CD4-positive, alpha-beta T cell (primary cell): ENCODE measurements at regions not wholly inside any gene's neighbourhood (a gene's known extent, or its start where the extent isn't known, plus 50 kb on each side); places are given as distances from the start of the nearest gene placed in this dataset.
A peak's percentile ranks its signal among the peaks of the same experiment; 100 is the strongest.

Source experiments
- ATAC-seq: fragments of 200-7000 bp; cut with Tn5 transposase; one replicate; pipeline ENCODE4 v1.10.0; 2022; ENCODE audit warnings: mild to moderate bottlenecking; ENCODE audit not compliant: poor library complexity
- CTCF ChIA-PET: fragments of 350-600 bp; sonication (Branson Sonifier 250); formaldehyde crosslinking; loops from one replicate; lab custom pipeline; 2021; ENCODE audit warnings: antibody characterized with exemption, inconsistent platforms; lab: Charles Lee
- POLR2A ChIA-PET: fragments of 350-600 bp; sonication (Branson Sonifier 250); formaldehyde crosslinking; loops from one replicate; lab custom pipeline; 2021; ENCODE audit warnings: antibody characterized with exemption, inconsistent platforms; lab: Charles Lee
- DNase-seq, 14 experiments: peaks; one replicate each; pipeline ENCODE4 v3.0.0-alpha.2; 2013 to 2020; ENCODE audit warnings: mixed read lengths in 2 of 14
- H3K27ac ChIP-seq, 2 donors: one replicate each; pipeline versions ENCODE4 v1.5.1 to v1.7.0; 2013; ENCODE audit warnings: low read length in 2 of 2, low read depth in 1 of 2, mild to moderate bottlenecking in 1 of 2
- H3K27me3 ChIP-seq, 2 experiments: 1 replicate in 1 of 2; 2 replicates in 1 of 2; pipeline versions ENCODE4 v1.6.1 to v1.7.0; 2013; ENCODE audit warnings: low read length in 2 of 2, control low read depth in 1 of 2, mild to moderate bottlenecking in 1 of 2, moderate library complexity in 1 of 2; ENCODE audit not compliant: insufficient read depth in 2 of 2, control insufficient read depth in 1 of 2
- H3K36me3 ChIP-seq: one replicate; pipeline ENCODE4 v1.6.1; 2013; ENCODE audit warnings: low read length, control low read depth; ENCODE audit not compliant: insufficient read depth
- H3K4me1 ChIP-seq: one replicate; pipeline ENCODE4 v1.6.1; 2013; ENCODE audit warnings: low read length, control low read depth; ENCODE audit not compliant: insufficient read depth
- H3K4me3 ChIP-seq: one replicate; pipeline ENCODE4 v1.5.1; 2013; ENCODE audit warnings: mild to moderate bottlenecking, low read length, moderate library complexity
- H3K9me3 ChIP-seq, 2 experiments: 1 replicate in 1 of 2; 2 replicates in 1 of 2; pipeline versions ENCODE4 v1.6.1 to v1.7.0; 2013; ENCODE audit warnings: low read length in 2 of 2, mild to moderate bottlenecking in 2 of 2, control low read depth in 1 of 2, moderate library complexity in 1 of 2; ENCODE audit not compliant: control insufficient read depth in 1 of 2, insufficient read depth in 1 of 2
- H3K27ac Mint-ChIP-seq: one replicate; pipeline ENCODE4 v1.8.0; 2020; ENCODE audit warnings: mixed read lengths
- H3K27me3 Mint-ChIP-seq: one replicate; pipeline ENCODE4 v1.8.0; 2021; ENCODE audit warnings: mixed read lengths
- H3K36me3 Mint-ChIP-seq: one replicate; pipeline ENCODE4 v1.8.0; 2021; ENCODE audit warnings: low read depth, mixed read lengths
- H3K4me1 Mint-ChIP-seq: one replicate; pipeline ENCODE4 v1.8.0; 2021; ENCODE audit warnings: low read depth, mixed read lengths
- H3K4me3 Mint-ChIP-seq: one replicate; pipeline ENCODE4 v1.8.0; 2020; ENCODE audit warnings: mild to moderate bottlenecking, mixed read lengths
- H3K9me3 Mint-ChIP-seq: one replicate; pipeline ENCODE4 v1.8.0; 2020; ENCODE audit warnings: mixed read lengths
- CTCF ChIP-seq: fragments of 200-600 bp; IDR thresholded peaks from one replicate; pipeline ENCODE4 v1.8.0; 2022; ENCODE audit warnings: antibody characterized with exemption, mild to moderate bottlenecking
- intact Hi-C, 2 experiments: fragments of 100-400 bp; cut with DNase I in 1 of 2; cut with micrococcal nuclease in 1 of 2; formaldehyde crosslinking; loops; one replicate each; pipeline versions ENCODE4 v1.15.1 to v1.9.0; 2023 to 2025; cut with DNase I, micrococcal nuclease

GRCh38 chr4:8744083-8744805 lies 127.4 kb downstream of the HMX1 start:
- H3K4me1 Mint-ChIP-seq = no peaks in the 10 kb centered on the region
- no peak overlapping the region for H3K27ac Mint-ChIP-seq
- peaks cover 0 to 5% of the 10 kb centered on the region in 2 experiments for H3K27me3 ChIP-seq
- H3K36me3 ChIP-seq = no peaks in the 10 kb centered on the region
- H3K4me3 Mint-ChIP-seq = no peak overlapping the region
- H3K9me3 Mint-ChIP-seq = no peaks in the 10 kb centered on the region
- peaks cover 0 to 46% of the 10 kb centered on the region in 2 experiments for H3K9me3 ChIP-seq
- ChIA-PET CTCF (no interaction called here), POLR2A (no interaction called here)
- no peak for TF ChIP-seq CTCF
- peak in 1 of 14 experiments; percentile 2 for DNase-seq
- no peak overlapping the region for H3K4me3 ChIP-seq
- H3K36me3 Mint-ChIP-seq = no peaks in the 10 kb centered on the region
- no peaks in the 10 kb centered on the region for H3K4me1 ChIP-seq
- no peak overlapping the region for H3K27ac ChIP-seq
- intact Hi-C loops = no loop called here
- H3K27me3 Mint-ChIP-seq = peaks cover 7% of the 10 kb centered on the region
- ATAC-seq = no peak

GRCh38 chr4:8742546-8742945 lies 129.1 kb downstream of the HMX1 start:
- no peaks in the 10 kb centered on the region for H3K36me3 Mint-ChIP-seq
- no peak for TF ChIP-seq CTCF
- Histone ChIP-seq H3K9me3 (peaks cover 0 to 48% of the 10 kb centered on the region in 2 experiments), H3K27me3 (peaks cover 0 to 3% of the 10 kb centered on the region in 2 experiments), H3K4me3 (no peak overlapping the region), H3K36me3 (no peaks in the 10 kb centered on the region), H3K4me1 (no peaks in the 10 kb centered on the region), H3K27ac (no peak overlapping the region)
- intact Hi-C loops = no loop called here
- ChIA-PET POLR2A (no interaction called here), CTCF (no interaction called here)
- ATAC-seq = no peak
- no peaks in the 10 kb centered on the region for H3K4me1 Mint-ChIP-seq
- peaks cover 7% of the 10 kb centered on the region for H3K27me3 Mint-ChIP-seq
- H3K4me3 Mint-ChIP-seq = no peak overlapping the region
- no peak for DNase-seq
- no peaks in the 10 kb centered on the region for H3K9me3 Mint-ChIP-seq
- H3K27ac Mint-ChIP-seq = no peak overlapping the region

- no peak overlapping the region for H3K4me3 ChIP-seq
- H3K36me3 ChIP-seq = no peaks in the 10 kb centered on the region
- Mint-ChIP-seq H3K4me1 (no peaks in the 10 kb centered on the region), H3K36me3 (no peaks in the 10 kb centered on the region), H3K9me3 (no peaks in the 10 kb centered on the region), H3K27ac (no peak overlapping the region), H3K27me3 (peaks cover 7% of the 10 kb centered on the region), H3K4me3 (no peak overlapping the region)
- peaks cover 0 to 44% of the 10 kb centered on the region in 2 experiments for H3K9me3 ChIP-seq
- intact Hi-C loops = no loop called here
- ChIA-PET POLR2A (no interaction called here), CTCF (no interaction called here)
- no peak overlapping the region for H3K27ac ChIP-seq
- H3K27me3 ChIP-seq = peaks cover 0 to 3% of the 10 kb centered on the region in 2 experiments
- H3K4me1 ChIP-seq = no peaks in the 10 kb centered on the region
- no peak for ATAC-seq
- TF ChIP-seq CTCF = no peak
- no peak for DNase-seq
Measured at GRCh38 chr4:8741513-8742226, 130.0 kb downstream of the HMX1 start.
